Liver (tissue), 3 donors: ENCODE measurements at regions not wholly inside any gene's neighbourhood (a gene's known extent, or its start where the extent isn't known, plus 50 kb on each side); places are given as distances from the start of the nearest gene placed in this dataset.

ENCODE experiments used
- EGR1 ChIP-seq, 2 donors: IDR thresholded peaks; 2 replicates each; pipeline ENCODE4 v1.6.1; 2016 to 2018; ENCODE audit warnings: antibody characterized with exemption in 2 of 2, low read depth in 2 of 2
- FOXA2 ChIP-seq: IDR thresholded peaks from 2 replicates; pipeline ENCODE4 v1.6.1; 2016; ENCODE audit warnings: antibody characterized with exemption
- GABPA ChIP-seq, 2 donors: IDR thresholded peaks in 1 of 2; conservative IDR thresholded peaks in 1 of 2; 2 replicates each; pipeline ENCODE4 v1.6.1; 2016; ENCODE audit warnings: antibody characterized with exemption in 2 of 2, mild to moderate bottlenecking in 1 of 2, moderate library complexity in 1 of 2
- JUND ChIP-seq, 2 donors: IDR thresholded peaks; 2 replicates each; pipeline ENCODE4 v1.6.1; 2016; ENCODE audit warnings: antibody characterized with exemption in 2 of 2
- MAX ChIP-seq: IDR thresholded peaks from 2 replicates; pipeline ENCODE4 v1.6.1; 2016; ENCODE audit warnings: antibody characterized with exemption
- RAD21 ChIP-seq, 2 donors: IDR thresholded peaks; 2 replicates each; pipeline ENCODE4 v1.6.1; 2016; ENCODE audit warnings: antibody characterized with exemption in 2 of 2, mild to moderate bottlenecking in 2 of 2
- REST ChIP-seq: IDR thresholded peaks from 2 replicates; pipeline ENCODE4 v1.6.1; 2016; ENCODE audit warnings: antibody characterized with exemption, mild to moderate bottlenecking
- RXRA ChIP-seq, 2 donors: IDR thresholded peaks; 2 replicates each; pipeline ENCODE4 v1.6.1; 2017 to 2018; ENCODE audit warnings: antibody characterized with exemption in 2 of 2, mild to moderate bottlenecking in 1 of 2
- SP1 ChIP-seq: IDR thresholded peaks from 2 replicates; pipeline ENCODE4 v1.6.1; 2018; ENCODE audit warnings: antibody characterized with exemption, mild to moderate bottlenecking
- TAF1 ChIP-seq: conservative IDR thresholded peaks from 2 replicates; pipeline ENCODE4 v1.6.1; 2016; ENCODE audit warnings: antibody characterized with exemption, mild to moderate bottlenecking
- YY1 ChIP-seq: IDR thresholded peaks from 2 replicates; pipeline ENCODE4 v1.6.1; 2016; ENCODE audit warnings: antibody characterized with exemption, mild to moderate bottlenecking
- ZBTB33 ChIP-seq: IDR thresholded peaks from 2 replicates; pipeline ENCODE4 v1.6.1; 2016; ENCODE audit warnings: antibody characterized with exemption
- TF ChIP-seq, protein P1 (sequence below): fragments of 150-350 bp; IDR thresholded peaks from 2 replicates; pipeline ENCODE4 v1.5.1; 2017; ENCODE audit warnings: improper control_type of control experiment, low read depth, low read length; ENCODE audit not compliant: missing input control
- donor health status: healthy.
- donor health status: healthy.

- TF ChIP-seq EGR1 (IDR thresholded peaks at IDR 0.05; ENCODE audit: low read depth in 2 of 2) (no peak), RXRA (IDR thresholded peaks at IDR 0.05) (no peak), TAF1 (no peak), ZBTB33 (no peak), MAX (no peak), RAD21 (IDR thresholded peaks at IDR 0.05) (no peak), FOXA2 (no peak), GABPA (IDR thresholded peaks at IDR 0.05 in 1 of 2, conservative IDR thresholded peaks at IDR 0.05 in 1 of 2) (no peak), JUND (IDR thresholded peaks at IDR 0.05) (no peak), REST (no peak), SP1 (no peak), YY1 (no peak)
- TF ChIP-seq, protein P1, sequence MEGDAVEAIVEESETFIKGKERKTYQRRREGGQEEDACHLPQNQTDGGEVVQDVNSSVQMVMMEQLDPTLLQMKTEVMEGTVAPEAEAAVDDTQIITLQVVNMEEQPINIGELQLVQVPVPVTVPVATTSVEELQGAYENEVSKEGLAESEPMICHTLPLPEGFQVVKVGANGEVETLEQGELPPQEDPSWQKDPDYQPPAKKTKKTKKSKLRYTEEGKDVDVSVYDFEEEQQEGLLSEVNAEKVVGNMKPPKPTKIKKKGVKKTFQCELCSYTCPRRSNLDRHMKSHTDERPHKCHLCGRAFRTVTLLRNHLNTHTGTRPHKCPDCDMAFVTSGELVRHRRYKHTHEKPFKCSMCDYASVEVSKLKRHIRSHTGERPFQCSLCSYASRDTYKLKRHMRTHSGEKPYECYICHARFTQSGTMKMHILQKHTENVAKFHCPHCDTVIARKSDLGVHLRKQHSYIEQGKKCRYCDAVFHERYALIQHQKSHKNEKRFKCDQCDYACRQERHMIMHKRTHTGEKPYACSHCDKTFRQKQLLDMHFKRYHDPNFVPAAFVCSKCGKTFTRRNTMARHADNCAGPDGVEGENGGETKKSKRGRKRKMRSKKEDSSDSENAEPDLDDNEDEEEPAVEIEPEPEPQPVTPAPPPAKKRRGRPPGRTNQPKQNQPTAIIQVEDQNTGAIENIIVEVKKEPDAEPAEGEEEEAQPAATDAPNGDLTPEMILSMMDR, result no peak
Measured at GRCh38 chr11:134677891-134678551, 266.0 kb upstream of the B3GAT1 start.
